SK-N-SH treated with all-trans-retinoic acid at 6 μM for 48 hours (cell line): ENCODE measurements at regions not wholly inside any gene's neighbourhood (a gene's known extent, or its start where the extent isn't known, plus 50 kb on each side); places are given as distances from the start of the nearest gene placed in this dataset.

ENCODE experiments used
- BACH2 ChIP-seq: fragments of 250-450 bp; sonication (Bioruptor Pico); IDR thresholded peaks from 2 replicates; pipeline ENCODE4 v1.9.0; 2021; ENCODE audit warnings: mild to moderate bottlenecking, borderline replicate concordance
- RARB ChIP-seq: fragments of 250-450 bp; sonication (Bioruptor Pico); IDR thresholded peaks from 2 replicates; pipeline ENCODE4 v1.8.0; 2021; ENCODE audit warnings: mild to moderate bottlenecking, moderate library complexity
- ZFP30 ChIP-seq: fragments of 450-650 bp; formaldehyde crosslinking; IDR thresholded peaks from 2 replicates; pipeline ENCODE4 v1.5.0; 2022; ENCODE audit warnings: mild to moderate bottlenecking, moderate library complexity
- TF ChIP-seq, protein P1 (sequence below): fragments of 250-450 bp; sonication (Bioruptor Pico); IDR thresholded peaks from 2 replicates; pipeline ENCODE4 v1.8.0; 2020; ENCODE audit warnings: mild to moderate bottlenecking, moderate library complexity, borderline replicate concordance

DNA sequence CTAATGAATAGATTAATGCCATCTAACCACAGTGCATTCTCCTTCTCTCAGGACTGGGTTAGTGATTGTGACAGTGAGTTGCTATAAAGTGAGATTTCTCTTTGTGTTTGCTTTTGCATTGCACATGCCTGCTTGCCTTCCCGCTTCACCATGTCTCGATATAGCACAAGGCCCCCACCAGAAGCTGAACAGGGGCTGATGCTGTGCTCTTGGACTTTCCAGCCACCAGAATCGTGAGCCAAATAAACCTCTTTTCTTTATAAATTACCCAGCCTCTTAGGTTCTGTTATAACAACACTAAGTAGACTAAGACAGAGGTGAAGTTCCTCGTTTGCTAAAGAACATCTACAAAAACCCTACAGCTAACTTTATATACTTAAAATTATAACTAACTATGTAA, 173.0 kb downstream of the KIF26A start:
- TF ChIP-seq BACH2 (no peak), ZFP30 (CRISPR knock-in tag) (no peak), RARB (CRISPR knock-in tag) (no peak)
- TF ChIP-seq, protein P1, sequence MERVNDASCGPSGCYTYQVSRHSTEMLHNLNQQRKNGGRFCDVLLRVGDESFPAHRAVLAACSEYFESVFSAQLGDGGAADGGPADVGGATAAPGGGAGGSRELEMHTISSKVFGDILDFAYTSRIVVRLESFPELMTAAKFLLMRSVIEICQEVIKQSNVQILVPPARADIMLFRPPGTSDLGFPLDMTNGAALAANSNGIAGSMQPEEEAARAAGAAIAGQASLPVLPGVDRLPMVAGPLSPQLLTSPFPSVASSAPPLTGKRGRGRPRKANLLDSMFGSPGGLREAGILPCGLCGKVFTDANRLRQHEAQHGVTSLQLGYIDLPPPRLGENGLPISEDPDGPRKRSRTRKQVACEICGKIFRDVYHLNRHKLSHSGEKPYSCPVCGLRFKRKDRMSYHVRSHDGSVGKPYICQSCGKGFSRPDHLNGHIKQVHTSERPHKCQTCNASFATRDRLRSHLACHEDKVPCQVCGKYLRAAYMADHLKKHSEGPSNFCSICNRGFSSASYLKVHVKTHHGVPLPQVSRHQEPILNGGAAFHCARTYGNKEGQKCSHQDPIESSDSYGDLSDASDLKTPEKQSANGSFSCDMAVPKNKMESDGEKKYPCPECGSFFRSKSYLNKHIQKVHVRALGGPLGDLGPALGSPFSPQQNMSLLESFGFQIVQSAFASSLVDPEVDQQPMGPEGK = no peak
